Stimulated activated naive B cell treated with anti-CD40 and anti-IgM and Interleukin-4, amounts not matched to agents 10 μg/mL and 1 μg/mL and 100 μg/mL, for 72 hours (primary cell): ENCODE measurements at regions not wholly inside any gene's neighbourhood (a gene's known extent, or its start where the extent isn't known, plus 50 kb on each side); places are given as distances from the start of the nearest gene placed in this dataset.

Source experiments
- ATAC-seq, 2 donors: fragments of 150-1000 bp; cut with Tn5 transposase; replicated peaks; 2 replicates each; pipeline ENCODE4 v1.10.0; 2021; ENCODE audit warnings: moderate library complexity in 1 of 2
- DNase-seq: peaks from one replicate; pipeline ENCODE4 v3.0.0; 2021
- H3K27ac Mint-ChIP-seq: one replicate; pipeline ENCODE4 v1.8.0; 2022; ENCODE audit warnings: mild to moderate bottlenecking, mixed read lengths
- H3K27me3 Mint-ChIP-seq, 2 donors: one replicate each; pipeline ENCODE4 v1.8.0; 2022; ENCODE audit warnings: mixed read lengths in 2 of 2
- H3K36me3 Mint-ChIP-seq, 2 donors: one replicate each; pipeline ENCODE4 v1.8.0; 2022; ENCODE audit warnings: mixed read lengths in 2 of 2, mild to moderate bottlenecking in 1 of 2
- H3K4me1 Mint-ChIP-seq, 2 donors: one replicate each; pipeline ENCODE4 v1.8.0; 2022; ENCODE audit warnings: mixed read lengths in 2 of 2, mild to moderate bottlenecking in 1 of 2
- H3K4me3 Mint-ChIP-seq, 2 donors: one replicate each; pipeline ENCODE4 v1.8.0; 2022; ENCODE audit warnings: mild to moderate bottlenecking in 2 of 2, mixed read lengths in 2 of 2, moderate library complexity in 1 of 2
- H3K9me3 Mint-ChIP-seq, 2 donors: one replicate each; pipeline ENCODE4 v1.8.0; 2022; ENCODE audit warnings: mixed read lengths in 2 of 2, mild to moderate bottlenecking in 1 of 2

DNA sequence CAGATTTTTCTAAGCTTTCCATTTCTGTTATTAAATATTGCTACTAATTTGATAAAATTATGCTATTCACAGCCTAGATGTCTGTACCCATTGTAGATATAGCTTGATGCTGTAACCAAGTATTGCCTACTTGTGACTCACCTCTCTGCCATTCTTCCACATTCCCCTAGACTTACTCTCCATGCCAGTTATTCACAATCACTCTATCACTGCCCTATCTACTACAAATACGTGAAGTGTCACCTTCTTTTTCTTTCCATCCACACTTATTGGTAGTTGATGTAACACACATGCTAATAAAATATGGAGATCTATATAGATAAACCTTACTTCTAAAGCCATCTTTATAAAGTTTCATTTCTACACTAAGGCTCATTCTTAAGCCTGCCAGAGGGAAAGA is 179.4 kb upstream of the PACRGL start:
- H3K4me1 Mint-ChIP-seq = no peaks in the 10 kb centered on the region
- DNase-seq (no peak), ATAC-seq (no peak)
- no peaks in the 10 kb centered on the region for H3K27me3 Mint-ChIP-seq
- H3K4me3 Mint-ChIP-seq = no peak overlapping the region
- H3K27ac Mint-ChIP-seq = no peak overlapping the region
- no peaks in the 10 kb centered on the region for H3K36me3 Mint-ChIP-seq
- no peaks in the 10 kb centered on the region for H3K9me3 Mint-ChIP-seq

DNA sequence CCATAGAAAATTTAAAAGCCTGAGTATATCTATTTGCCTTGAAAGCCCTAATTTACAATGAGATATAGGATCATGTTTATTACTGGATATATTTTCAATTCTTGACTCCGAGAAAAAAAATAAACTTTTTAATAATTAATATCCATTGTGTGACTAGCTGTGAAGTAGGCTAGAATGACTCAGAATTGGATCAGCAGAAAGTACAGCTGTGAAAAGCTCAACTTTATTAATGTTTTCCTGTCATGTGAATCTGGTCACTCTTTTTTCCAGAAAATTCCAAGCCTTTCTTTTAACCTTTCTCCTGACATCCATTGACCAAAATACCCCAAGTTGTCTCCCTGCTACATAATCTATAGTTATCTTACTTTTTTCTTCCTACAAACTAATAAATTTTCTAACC is 171.8 kb upstream of the PACRGL start:
- H3K36me3 Mint-ChIP-seq = no peaks in the 10 kb centered on the region
- DNase-seq = no peak

DNA sequence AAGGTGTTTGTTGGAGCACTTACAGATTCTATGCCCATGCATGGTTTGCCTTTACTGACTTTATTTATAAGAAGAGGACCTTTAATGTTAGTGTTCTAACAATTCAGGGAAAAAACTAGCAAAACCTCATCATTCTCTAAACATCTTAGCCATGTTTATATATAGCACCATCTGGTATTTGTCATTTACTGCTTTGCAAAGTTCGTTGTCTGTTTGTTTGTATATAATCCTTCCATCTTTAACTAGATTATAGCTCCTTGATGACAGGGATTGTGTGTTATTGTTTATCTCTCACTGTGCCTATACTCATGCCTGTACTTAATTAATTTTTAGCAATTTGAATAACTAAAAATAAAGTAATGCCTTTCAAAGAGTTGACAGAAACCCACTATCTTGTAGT is 170.6 kb upstream of the PACRGL start:
- H3K4me3 Mint-ChIP-seq = no peak overlapping the region
- H3K27me3 Mint-ChIP-seq = no peaks in the 10 kb centered on the region
- H3K9me3 Mint-ChIP-seq = no peaks in the 10 kb centered on the region
- ATAC-seq (no peak), DNase-seq (no peak)
- no peaks in the 10 kb centered on the region for H3K36me3 Mint-ChIP-seq
- H3K4me1 Mint-ChIP-seq = no peaks in the 10 kb centered on the region
- no peak overlapping the region for H3K27ac Mint-ChIP-seq

More for the DNA sequence above, 171.8 kb upstream of the PACRGL start:
- ATAC-seq = no peak
- Mint-ChIP-seq H3K27me3 (no peaks in the 10 kb centered on the region), H3K4me3 (no peak overlapping the region), H3K9me3 (no peaks in the 10 kb centered on the region), H3K27ac (no peak overlapping the region), H3K4me1 (no peaks in the 10 kb centered on the region)

DNA sequence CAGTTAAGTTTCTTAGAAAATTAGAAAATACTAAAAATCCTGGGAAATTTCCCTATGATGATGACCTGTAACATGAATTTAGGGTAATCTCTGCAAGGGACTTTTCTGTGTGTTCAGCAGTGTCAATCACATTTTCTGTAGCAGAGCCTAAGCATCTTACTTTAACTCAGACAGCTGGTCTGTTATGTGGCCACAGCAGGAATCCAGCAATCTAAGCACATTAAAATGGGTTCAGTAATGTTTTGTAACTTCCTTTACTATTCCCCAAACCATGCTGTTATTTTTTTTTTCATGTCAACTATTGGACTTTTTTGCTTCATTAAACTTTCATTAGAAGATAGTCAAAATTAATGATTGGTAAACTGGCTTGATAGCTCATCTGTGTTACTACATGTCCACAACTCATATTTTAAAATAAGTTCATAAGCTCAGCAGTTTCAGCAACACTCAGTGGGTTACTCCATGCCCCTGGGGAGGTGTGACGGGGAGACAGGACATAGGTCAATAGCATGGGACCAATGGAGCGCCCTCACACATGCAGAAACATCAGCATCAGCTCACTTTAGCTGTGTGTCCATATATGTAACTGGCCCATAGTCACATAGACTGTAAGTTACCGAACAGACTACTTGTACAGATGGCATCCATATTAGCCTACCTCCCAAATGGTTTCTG is 168.0 kb upstream of the PACRGL start:
- no peak for DNase-seq
- H3K9me3 Mint-ChIP-seq = no peaks in the 10 kb centered on the region
- no peak overlapping the region for H3K27ac Mint-ChIP-seq
- no peaks in the 10 kb centered on the region for H3K36me3 Mint-ChIP-seq
- no peaks in the 10 kb centered on the region for H3K4me1 Mint-ChIP-seq
- H3K27me3 Mint-ChIP-seq = no peaks in the 10 kb centered on the region
- ATAC-seq = no peak
- H3K4me3 Mint-ChIP-seq = no peak overlapping the region

DNA sequence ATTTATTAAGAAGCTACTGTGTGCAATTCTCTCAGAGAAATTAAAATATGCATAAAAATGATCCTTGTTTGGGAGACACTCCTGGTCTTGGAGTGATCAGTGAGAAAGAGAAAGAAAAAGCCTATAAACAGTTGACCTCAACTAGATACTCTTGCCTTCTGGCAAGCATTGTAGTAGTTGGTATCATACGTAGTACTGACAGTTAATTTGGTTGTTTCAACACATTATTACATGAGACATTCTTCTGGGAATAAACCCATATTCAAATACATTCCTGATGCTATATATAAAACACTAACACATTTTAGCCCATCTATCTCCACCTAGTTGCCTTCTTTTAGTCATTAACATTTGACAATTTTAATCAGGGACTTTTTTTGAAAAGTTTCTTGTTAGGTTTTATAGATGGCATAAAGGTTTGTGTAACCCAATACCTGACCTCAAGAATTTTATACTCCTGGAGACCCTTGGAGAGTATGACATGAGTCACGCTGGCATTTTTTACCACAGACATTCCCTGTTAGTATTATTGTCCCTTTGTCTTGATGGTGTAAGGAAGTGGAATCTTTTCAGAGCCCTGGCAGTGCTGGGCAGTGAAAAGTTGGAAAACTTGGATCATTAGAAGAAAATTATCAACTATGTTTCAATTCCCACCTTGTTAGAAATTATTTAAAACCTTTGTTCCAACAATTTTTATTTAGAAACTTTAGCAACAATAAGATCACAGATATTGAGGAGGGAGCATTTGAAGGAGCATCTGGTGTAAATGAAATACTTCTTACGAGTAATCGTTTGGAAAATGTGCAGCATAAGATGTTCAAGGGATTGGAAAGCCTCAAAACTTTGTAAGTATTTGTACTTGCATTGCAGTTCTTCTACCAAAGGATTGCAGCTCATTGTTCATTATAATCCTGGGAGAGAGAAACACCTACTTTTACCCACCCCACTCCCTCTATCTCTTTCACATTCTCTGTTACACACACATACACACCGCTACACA is 167.1 kb upstream of the PACRGL start:
- Mint-ChIP-seq H3K27ac (no peak overlapping the region), H3K27me3 (no peaks in the 10 kb centered on the region), H3K4me1 (no peaks in the 10 kb centered on the region), H3K4me3 (no peak overlapping the region), H3K36me3 (no peaks in the 10 kb centered on the region), H3K9me3 (no peaks in the 10 kb centered on the region)
- no peak for DNase-seq
- ATAC-seq = no peak

DNA sequence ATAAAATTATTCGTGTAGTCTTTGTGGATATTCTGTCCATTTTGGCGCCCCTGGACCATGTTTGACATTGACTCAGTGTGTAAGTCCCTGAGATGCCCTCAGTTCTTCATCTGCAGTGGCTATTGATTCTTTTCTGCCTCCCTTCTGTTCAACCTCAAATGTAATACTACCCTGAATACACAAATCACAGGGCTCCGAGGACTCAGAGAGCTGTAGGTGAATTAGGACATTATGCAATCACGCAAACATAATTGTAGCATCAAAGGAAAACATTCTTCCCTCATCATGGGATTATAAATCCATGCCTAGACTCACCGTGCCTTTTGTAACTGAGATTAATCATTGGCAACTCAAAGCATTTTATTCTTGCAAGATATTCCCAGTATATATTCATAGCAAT is 161.4 kb upstream of the PACRGL start:
- H3K9me3 Mint-ChIP-seq = no peaks in the 10 kb centered on the region
- no peaks in the 10 kb centered on the region for H3K36me3 Mint-ChIP-seq
- no peak overlapping the region for H3K4me3 Mint-ChIP-seq
- H3K27me3 Mint-ChIP-seq = no peaks in the 10 kb centered on the region
- no peaks in the 10 kb centered on the region for H3K4me1 Mint-ChIP-seq
- DNase-seq = no peak
- no peak for ATAC-seq
- H3K27ac Mint-ChIP-seq = no peak overlapping the region

DNA sequence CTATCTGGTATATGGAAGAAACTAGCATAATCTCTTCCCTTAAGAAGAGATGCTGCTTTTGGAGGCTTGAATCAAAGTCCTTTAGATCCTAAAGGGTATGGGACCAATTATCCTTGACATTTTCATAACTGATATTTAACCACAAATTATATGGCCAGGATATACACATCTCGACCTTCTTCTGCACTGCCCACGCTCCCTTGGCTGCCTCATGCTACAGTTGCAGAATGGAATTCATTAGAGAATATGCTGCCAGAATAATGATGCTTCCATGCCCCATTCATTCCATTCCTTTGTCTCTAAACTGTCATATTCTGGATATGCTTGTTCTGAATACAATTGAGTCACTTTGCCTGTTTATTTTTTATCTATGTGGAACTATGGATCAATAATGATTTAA is 157.1 kb upstream of the PACRGL start:
- no peaks in the 10 kb centered on the region for H3K4me1 Mint-ChIP-seq
- ATAC-seq = no peak
- DNase-seq = no peak
- H3K4me3 Mint-ChIP-seq = no peak overlapping the region
- H3K27ac Mint-ChIP-seq = no peak overlapping the region
- H3K27me3 Mint-ChIP-seq = no peaks in the 10 kb centered on the region
- H3K9me3 Mint-ChIP-seq = no peaks in the 10 kb centered on the region
- H3K36me3 Mint-ChIP-seq = no peaks in the 10 kb centered on the region

DNA sequence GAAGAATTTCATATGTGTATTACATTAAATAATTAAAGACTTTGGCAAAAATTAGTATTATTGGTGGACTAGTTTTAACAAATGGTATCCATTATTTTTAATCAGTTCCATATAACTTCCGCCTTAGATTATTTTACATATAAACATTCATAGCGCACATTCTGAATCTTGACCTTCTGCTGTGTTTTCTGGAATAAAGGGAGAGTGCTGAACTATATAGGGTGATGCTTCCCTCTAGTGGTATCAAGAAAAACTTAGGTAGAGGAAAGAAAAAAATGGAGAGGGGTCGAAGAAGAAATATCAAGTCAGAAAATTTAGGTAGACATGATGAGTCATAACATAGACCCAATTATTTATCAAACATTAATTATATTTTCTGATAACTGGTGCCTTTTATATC is 155.6 kb upstream of the PACRGL start:
- DNase-seq (no peak), ATAC-seq (no peak)
- Mint-ChIP-seq H3K27ac (no peak overlapping the region), H3K36me3 (no peaks in the 10 kb centered on the region), H3K4me1 (no peaks in the 10 kb centered on the region), H3K27me3 (no peaks in the 10 kb centered on the region), H3K4me3 (no peak overlapping the region), H3K9me3 (no peaks in the 10 kb centered on the region)

DNA sequence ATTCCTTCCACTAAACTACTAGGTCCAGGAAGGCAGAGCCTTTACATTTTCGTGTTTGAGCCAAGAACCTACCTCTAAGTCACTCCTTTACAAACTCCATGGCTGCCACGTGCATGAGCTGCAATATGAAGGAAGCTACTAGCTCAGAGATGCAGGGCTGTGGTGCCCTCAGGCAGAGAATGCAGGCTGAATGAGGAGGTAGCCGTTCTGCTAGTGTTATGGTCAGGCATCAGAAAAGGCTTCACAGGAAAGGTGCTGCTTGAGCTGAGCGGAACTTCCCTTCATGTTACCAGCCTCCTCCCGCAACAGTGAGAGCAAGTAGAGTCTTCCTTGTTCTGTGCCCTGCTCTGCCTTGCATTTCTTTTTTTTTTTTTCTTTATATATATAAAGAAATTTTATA is 148.3 kb upstream of the PACRGL start:
- H3K9me3 Mint-ChIP-seq = no peaks in the 10 kb centered on the region
- H3K27ac Mint-ChIP-seq = no peak overlapping the region
- H3K4me1 Mint-ChIP-seq = no peaks in the 10 kb centered on the region
- no peak overlapping the region for H3K4me3 Mint-ChIP-seq
- H3K36me3 Mint-ChIP-seq = no peaks in the 10 kb centered on the region
- peaks cover 0 to 4% of the 10 kb centered on the region in 2 donors for H3K27me3 Mint-ChIP-seq
- ATAC-seq (no peak), DNase-seq (no peak)

DNA sequence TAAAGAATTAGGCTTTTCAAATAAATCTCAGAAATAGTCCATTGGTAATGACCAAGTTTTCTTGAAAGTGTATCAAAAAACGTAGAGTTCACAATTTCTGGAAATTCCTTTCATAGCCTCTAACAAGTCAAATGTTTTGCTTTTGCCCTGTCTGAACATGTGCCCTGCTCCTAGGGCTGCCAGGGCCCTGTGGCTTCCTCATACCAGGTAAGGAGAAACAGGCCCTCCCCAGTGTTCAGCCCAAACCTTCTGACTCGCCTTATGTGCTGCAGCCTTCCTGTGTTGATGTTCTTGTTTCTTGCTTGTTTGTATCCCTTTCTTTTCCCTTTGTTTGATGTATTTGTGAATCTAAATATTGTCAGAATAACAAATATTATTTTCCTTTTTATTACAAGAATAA is 146.1 kb upstream of the PACRGL start:
- no peak for ATAC-seq
- DNase-seq = no peak
- no peaks in the 10 kb centered on the region for H3K36me3 Mint-ChIP-seq
- H3K4me3 Mint-ChIP-seq = no peak overlapping the region
- peaks cover 0 to 4% of the 10 kb centered on the region in 2 donors for H3K27me3 Mint-ChIP-seq
- peak overlapping the region; percentile 25 for H3K27ac Mint-ChIP-seq
- no peaks in the 10 kb centered on the region for H3K4me1 Mint-ChIP-seq
- H3K9me3 Mint-ChIP-seq = no peaks in the 10 kb centered on the region

DNA sequence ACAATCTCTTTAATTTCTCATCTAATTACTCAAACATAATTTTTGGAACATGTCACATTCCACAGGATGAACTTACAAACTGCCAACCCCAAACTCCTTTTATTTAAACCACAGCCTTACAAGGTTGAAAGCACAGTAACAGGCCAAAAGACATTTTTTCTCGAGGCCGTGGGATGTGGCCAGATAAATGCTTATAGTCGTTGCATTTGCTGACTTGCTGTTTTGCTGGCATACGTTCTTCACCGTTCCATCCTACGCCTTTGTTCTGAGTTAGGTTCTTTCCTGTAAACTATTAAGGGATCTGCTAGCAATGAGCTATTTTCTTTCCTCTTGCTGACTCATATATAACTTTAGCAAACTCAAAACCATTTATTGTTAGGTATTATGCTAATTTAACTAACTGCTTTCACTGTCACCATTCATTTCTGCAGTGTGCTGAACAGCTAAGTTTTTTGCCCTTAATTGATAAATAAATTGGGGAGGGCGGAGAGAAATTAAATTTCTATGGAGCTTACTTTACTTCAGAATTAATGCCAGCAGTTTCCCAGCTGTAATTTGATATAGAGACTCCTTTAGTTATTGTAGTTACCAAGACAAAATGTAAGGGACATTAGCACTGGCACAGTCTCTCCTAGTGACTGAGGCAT is 135.1 kb upstream of the PACRGL start:
- DNase-seq (no peak), ATAC-seq (no peak)
- no peaks in the 10 kb centered on the region for H3K36me3 Mint-ChIP-seq
- H3K27ac Mint-ChIP-seq = no peak overlapping the region
- H3K4me3 Mint-ChIP-seq = no peak overlapping the region
- no peaks in the 10 kb centered on the region for H3K27me3 Mint-ChIP-seq
- no peaks in the 10 kb centered on the region for H3K4me1 Mint-ChIP-seq
- no peaks in the 10 kb centered on the region for H3K9me3 Mint-ChIP-seq

DNA sequence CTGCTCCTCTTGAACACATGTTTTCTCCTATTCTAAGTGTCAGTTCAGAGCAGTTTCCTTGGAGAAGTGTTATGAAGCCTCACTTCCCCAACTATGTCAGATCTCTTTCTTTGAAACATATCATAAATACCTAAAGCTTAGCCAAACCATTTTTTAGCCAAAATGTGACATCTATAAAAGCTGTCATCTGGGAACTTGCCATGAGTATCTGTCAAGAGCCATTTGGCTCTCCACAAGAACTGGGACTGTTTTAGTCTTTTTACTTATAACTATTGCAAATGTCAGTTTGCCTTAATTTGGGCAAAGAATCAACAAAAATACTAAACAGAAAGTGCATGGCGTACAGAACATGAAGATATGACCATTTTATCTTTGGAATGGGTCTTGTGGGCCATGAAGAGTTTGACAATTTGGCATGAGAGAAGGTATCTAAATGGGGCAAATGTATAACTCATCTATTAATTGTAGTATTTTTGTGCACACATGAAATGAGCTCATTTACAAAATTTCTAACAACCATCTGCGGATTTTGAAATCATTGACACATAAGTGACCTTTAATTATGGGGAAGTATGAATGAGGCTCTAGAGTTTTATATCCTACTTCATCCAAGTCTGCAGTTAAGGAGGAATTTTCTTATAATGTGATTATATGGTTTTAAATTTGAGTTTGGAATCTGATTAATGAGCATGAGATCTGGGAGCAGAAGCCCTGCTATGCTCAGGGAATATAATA is 129.1 kb upstream of the PACRGL start:
- no peaks in the 10 kb centered on the region for H3K4me1 Mint-ChIP-seq
- H3K27me3 Mint-ChIP-seq = no peaks in the 10 kb centered on the region
- H3K36me3 Mint-ChIP-seq = no peaks in the 10 kb centered on the region
- H3K9me3 Mint-ChIP-seq = no peaks in the 10 kb centered on the region
- no peak for ATAC-seq
- no peak overlapping the region for H3K27ac Mint-ChIP-seq
- no peak overlapping the region for H3K4me3 Mint-ChIP-seq
- no peak for DNase-seq

DNA sequence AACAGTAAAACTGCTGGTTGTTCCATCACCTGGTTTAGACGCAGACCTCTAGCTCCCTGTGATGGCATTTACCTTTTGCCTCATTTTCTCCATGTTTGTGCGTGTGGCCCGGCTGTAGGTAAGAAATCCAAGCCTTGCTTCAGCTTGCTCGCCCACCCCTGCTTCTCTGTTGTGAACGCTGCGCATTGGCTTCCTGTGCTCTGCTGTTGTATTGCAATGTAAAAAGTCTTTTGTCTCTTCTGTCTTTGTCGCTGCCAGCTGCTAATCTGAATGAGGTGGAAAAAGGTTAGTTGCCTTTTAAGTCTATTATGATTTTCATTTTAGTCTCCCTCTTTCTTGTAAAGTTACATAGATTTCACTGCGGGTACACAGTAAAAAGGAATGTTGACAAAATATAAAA is 127.3 kb upstream of the PACRGL start:
- Mint-ChIP-seq H3K36me3 (no peaks in the 10 kb centered on the region), H3K27ac (no peak overlapping the region), H3K9me3 (no peaks in the 10 kb centered on the region), H3K4me1 (no peaks in the 10 kb centered on the region), H3K27me3 (no peaks in the 10 kb centered on the region), H3K4me3 (no peak overlapping the region)
- no peak for DNase-seq
- ATAC-seq = no peak

DNA sequence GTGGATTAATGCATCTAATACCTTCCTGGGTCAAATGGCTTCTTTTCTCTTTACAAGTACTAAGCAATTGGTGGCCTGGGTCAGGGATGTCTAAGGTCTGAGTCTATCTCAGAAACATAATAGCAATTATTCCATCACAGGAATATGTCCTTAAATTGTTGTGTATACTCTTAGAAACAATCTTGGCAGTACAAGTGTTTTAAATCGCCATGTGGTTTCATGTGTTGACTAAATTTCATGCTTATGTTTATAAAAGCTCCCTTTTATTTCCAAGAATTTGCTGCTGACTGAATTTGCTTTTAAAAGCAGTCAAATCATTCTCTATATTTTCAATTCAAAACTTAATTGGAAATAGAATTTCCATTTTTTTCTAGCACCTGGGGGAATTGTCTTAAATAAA is 125.3 kb upstream of the PACRGL start:
- DNase-seq (no peak), ATAC-seq (no peak)
- Mint-ChIP-seq H3K4me3 (no peak overlapping the region), H3K27me3 (no peaks in the 10 kb centered on the region), H3K4me1 (no peaks in the 10 kb centered on the region), H3K9me3 (no peaks in the 10 kb centered on the region), H3K36me3 (no peaks in the 10 kb centered on the region), H3K27ac (no peak overlapping the region)
